Stimulated activated CD4-positive, alpha-beta T cell treated with anti-CD3 and anti-CD28 coated beads, Interleukin-4, amount 100 ng/mL, for 48 hours (primary cell): ENCODE measurements at regions not wholly inside any gene's neighbourhood (a gene's known extent, or its start where the extent isn't known, plus 50 kb on each side); places are given as distances from the start of the nearest gene placed in this dataset.

ENCODE experiments used
- DNase-seq, 2 donors: peaks; one replicate each; pipeline ENCODE4 v3.0.0-alpha.2; 2020; ENCODE audit warnings: low read depth in 2 of 2

DNA sequence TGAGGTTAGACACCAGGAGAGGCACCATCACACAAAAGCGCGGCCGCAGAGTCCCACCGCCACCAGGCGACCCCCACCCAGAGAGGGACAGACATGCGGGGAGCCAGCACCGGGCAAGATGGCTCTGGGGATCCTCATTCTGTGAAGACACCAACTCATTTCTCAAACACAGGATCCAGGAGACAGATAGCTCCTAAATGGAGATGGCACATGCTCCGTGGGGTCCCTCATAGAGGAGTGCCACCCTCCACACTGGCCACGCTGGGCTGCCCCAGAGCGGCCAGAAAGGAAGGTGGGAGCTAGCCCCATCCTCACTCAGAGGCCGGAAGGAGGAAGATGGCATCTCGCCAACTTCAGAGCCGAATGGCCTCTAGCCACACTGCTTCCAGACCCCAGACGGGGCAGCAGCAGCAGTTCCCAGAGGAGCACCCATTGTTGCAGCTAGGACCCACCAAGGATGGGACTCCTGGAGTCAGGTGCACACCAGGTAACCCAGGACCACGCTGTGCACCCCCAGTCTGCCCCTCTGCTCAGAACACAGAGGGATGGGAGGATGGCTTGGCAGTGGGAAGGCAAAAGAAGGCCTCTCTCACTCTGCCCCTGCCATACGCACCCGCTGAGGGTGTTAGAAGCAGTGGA is 78.6 kb downstream of the ZIC5 start:
- no peak for DNase-seq

GRCh38 chr13:99892196-99892613 is 79.4 kb downstream of the ZIC5 start:
- no peak for DNase-seq

GRCh38 chr13:99886706-99887105 is 84.9 kb downstream of the ZIC5 start:
- no peak for DNase-seq

GRCh38 chr13:99884913-99885312 is 86.7 kb downstream of the ZIC5 start:
- no peak for DNase-seq

GRCh38 chr13:99883805-99884204 is 87.8 kb downstream of the ZIC5 start:
- no peak for DNase-seq

- no peak for DNase-seq
Observed at GRCh38 chr13:99878921-99879610, 92.5 kb downstream of the ZIC5 start.

DNA sequence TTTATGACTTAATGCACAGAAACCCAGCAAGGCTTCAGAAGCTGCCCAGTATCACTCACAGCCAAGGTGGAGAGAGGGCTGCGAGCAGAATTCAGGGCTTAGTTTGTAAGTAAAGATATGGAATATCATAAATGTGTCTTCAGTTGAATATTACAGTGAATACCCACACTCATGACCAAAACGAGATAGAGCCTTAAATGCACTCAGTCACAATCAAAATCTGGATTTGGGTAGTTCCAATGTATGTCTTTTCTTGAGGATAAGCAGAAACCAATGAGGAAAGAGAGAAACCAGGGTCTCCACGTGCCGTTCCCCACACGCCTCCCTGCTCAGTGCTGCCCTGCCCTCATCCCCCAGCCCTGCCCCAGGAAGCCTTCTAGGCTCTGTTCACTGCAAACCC is 94.9 kb downstream of the ZIC5 start:
- DNase-seq, result no peak

DNA sequence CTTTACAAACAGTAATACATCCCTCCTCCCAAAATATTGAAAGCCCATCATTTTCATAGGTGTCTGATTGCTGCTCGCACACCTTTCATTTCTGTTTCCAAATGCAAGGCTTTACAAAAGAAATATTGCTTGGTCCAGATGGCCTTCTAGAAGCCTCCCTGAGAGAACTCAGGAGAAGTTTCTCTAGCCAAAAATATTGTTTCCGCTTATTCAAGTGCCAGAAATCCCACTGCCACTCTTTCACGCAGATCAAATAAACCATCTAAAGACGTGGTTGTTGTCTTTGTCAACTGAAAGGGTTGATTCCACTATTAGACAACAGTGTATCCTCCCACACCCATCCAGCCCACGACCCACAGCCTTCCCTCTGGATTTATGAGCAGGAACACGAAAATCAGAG is 96.2 kb downstream of the ZIC5 start:
- no peak for DNase-seq

- no peak for DNase-seq
Observed at GRCh38 chr13:99873832-99874430, 97.6 kb downstream of the ZIC5 start.

DNA sequence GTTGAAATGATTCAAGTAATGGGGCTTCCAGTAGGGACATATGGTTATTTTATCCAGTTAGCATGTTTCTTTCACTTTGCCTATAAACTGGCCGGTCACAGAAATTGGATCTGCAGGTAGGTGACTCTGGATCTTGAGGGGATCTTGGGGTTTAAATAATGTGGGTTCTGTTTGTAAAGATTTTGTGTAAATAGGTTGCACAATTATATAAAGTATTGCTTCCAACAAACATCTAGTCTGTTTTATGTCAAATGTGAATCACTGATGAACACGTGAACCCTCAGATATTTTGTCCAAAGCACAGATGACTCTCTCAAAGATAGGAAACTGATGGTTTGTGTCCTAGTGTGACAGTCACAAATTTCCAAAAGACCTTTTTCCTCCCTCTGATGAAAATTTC is 98.4 kb downstream of the ZIC5 start:
- DNase-seq, result no peak

GRCh38 chr13:99871249-99871898 is 100.2 kb downstream of the ZIC5 start:
- no peak for DNase-seq

GRCh38 chr13:99870541-99870940 is 101.0 kb downstream of the ZIC5 start:
- no peak for DNase-seq

DNA sequence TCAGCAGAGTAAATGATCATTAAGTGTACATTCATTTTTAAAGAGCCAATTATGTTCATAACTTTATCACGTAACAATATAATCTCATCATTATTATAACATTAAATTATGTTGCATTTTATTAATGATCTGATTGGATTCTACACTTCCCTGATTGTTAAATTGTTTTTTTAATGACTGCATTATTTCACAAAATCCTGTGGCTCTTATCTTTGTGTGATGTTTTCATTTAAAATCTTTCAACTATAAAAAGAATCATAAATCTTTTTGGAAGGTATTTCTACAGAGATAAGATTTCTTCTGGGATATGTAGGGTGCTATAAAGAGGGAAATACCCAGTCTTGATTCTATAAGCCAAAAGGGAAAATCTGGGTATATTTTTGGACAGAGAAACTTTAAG is 101.7 kb downstream of the ZIC5 start:
- no peak for DNase-seq

DNA sequence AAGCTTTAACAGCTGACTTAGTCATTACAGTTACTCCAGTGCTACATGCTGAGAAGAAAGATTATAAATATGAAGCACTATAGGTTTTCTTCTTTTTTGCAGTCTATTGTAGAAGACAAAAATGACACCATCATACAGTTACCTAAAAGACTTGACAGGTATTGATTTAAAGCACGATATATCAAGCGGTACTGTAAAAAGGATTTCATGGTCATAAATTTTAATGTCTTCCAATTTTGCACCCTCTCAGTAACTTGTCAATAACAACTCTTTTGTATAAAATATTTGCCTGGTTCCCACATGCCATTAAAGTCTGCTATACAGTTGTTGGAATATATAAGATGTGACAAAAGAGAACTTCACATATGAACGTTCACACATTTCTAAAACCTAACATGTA is 102.8 kb downstream of the ZIC5 start:
- DNase-seq, result no peak

GRCh38 chr13:99867535-99868257 is 103.9 kb downstream of the ZIC5 start:
- no peak for DNase-seq

- no peak for DNase-seq
Observed at GRCh38 chr13:99866781-99867180, 104.8 kb downstream of the ZIC5 start.

DNA sequence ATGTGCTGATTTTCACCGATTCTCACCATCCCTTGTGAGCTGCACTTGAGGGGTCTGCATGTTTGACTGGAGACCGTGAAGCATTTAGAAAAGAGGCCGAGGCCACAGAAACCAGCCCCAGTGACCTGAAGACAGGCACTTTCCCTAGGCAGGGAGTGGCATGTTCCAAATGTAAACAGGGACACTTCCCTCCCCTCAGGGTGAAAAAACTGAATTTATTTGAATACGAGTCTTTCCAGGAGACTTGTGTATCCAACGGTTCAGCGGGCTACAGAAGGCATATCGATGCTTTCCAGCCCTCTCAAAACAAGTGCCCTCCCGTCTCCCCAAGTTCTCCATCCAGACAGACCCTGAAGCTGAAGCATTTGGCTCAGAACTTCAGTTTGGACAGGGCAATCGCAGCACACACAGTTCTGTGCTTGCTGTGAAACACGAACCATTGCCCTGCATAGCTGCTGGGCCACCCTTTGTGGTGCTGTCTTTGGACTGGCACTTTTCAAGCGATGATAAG is 106.1 kb downstream of the ZIC5 start:
- no peak for DNase-seq

GRCh38 chr13:99864627-99864990 is 107.0 kb downstream of the ZIC5 start:
- no peak for DNase-seq

GRCh38 chr13:99863789-99864626 is 107.6 kb downstream of the ZIC5 start:
- DNase-seq, result no peak

DNA sequence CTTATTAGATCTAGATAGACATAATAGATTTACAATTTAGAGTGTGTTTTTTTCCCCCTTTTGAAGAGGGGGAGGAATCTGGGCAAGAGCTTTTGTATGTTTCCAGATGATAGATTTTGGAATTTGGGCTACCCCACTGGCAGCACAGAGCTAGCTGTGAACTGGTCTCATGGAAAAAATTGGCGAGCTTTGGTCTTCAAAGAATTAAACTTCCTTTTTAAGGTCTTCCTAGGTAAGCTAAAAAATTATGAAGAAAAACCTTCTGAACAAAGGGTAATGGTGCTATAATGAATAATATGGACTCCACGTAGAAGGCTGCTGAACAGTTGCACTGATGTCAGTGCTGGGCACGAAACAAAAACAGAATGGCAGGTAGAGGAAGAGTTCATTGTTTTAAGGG is 109.3 kb downstream of the ZIC5 start:
- no peak for DNase-seq

- no peak for DNase-seq
Observed at GRCh38 chr13:99861771-99862170, 109.8 kb downstream of the ZIC5 start.
